ENCODE measurements at regions not wholly inside any gene's neighbourhood (a gene's known extent, or its start where the extent isn't known, plus 50 kb on each side); places are given as distances from the start of the nearest gene placed in this dataset.
A peak's percentile ranks its signal among the peaks of the same experiment; 100 is the strongest.

DNA sequence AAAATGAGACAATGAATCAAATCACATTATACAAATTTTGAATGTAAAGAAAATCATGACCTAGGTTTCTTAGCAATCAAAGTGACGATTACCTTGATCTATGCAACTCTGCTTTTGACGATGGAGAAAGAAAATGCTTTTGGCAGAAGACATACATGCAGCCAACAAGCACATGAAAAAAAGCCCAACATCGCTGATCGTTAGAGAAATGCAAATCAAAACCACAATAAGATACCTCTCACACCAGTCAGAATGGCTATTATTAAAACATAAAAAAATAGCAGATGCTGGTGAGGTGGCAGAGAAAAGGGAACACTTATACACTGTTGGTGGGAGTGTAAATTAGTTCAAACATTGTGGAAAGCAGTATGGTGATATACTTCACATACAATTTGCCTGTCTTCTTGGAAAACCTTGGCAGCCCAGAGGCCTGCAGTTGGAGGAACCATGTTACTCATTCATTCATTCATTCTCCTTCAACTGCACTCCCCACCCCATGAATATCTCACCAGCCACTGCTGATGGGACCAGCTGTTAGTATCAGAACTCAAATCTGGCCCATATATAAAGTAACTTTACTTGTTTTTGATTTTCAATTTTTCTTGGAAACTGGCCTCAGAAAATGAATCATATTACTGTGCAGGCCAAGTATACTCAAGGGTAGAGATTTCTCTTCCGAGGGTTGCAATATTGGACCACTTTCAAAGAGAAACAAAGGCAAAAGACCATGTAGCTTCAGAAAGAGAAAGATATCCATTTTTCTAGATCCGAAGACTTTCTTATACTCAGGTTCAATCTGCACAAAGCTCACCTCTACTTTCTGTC lies 358.6 kb upstream of the ARHGEF26 start:
- Histone ChIP-seq H3K4me3 (no peak overlapping the region), H3K27me3 (no peaks in the 10 kb centered on the region), H3K27ac (no peak overlapping the region), H3K9me3 (no peaks in the 10 kb centered on the region), H3K36me3 (no peaks in the 10 kb centered on the region), H3K4me1 (no peaks in the 10 kb centered on the region)
- DNase-seq (no peak), ATAC-seq (no peak)
- 80% methylated on average over 5 of the region's 6 CpGs for WGBS (ENCODE audit: insufficient coverage, low coverage, low lambda C conversion rate, missing lambda C conversion rate)
- TF ChIP-seq POLR2A (IDR thresholded peaks at IDR 0.05) (no peak), CTCF (IDR thresholded peaks at IDR 0.05) (no peak)
- intact Hi-C loops (cut with DNase I): loop anchor here in 1 of 2 donors (10.0 kb wide), 1 partner anchor 728 kb away; no protein-coding TSS in a partner anchor

DNA sequence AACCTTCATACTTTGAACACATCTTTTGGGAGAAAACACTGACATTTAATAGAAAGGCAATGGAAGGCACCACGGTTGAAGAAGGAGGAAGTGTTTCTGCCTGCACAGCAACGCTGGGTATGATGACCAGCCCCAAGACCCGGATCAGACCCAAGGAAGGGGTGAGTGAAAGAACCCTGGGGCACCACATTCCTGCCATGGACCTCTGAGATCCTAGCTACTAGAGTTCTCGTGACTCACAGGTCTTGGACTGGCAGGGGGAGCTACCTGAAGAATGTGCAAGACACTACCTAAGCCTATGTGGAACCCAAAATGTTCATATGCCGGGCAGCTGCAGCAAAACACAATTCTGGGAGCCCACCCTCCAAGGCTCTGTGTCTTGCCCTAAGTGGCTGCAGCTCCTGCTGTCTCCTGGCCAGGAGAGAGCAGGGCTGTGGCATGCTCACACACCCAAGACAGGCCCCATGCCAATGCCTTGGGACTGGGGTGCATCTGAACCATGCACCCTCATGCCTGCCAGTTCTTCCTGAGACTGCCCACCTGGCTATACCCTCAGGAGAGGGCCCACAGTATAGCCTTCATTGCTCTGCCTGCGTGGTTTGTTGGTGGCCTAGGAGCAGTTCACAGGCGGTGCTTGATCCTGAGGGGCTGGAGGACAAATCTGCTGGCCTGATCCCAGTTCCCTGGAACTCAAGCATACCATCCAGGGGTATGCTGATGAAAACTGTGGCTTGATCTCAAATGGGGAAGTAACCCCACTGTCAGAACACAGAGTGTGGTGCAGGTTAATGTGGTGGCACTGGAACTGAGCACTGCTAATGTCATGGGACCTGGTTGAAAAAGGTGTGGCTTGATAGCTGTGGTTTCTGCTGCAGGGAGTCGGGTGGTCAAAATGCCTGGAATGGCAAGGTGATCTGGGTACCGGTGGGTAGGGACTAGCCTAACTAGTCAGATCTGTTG lies 353.3 kb upstream of the ARHGEF26 start:
- no peaks in the 10 kb centered on the region for H3K27me3 ChIP-seq
- H3K36me3 ChIP-seq: no peaks in the 10 kb centered on the region
- WGBS (ENCODE audit: insufficient coverage, low coverage, low lambda C conversion rate, missing lambda C conversion rate): 75% methylated on average over 5 of the region's 9 CpGs
- H3K27ac ChIP-seq: no peak overlapping the region
- ATAC-seq (peak in 1 of 4 donors; percentile 38), DNase-seq (no peak)
- intact Hi-C loops (cut with DNase I): loop anchor here in 1 of 2 donors (10.0 kb wide), 1 partner anchor 733 kb away; no protein-coding TSS in a partner anchor
- TF ChIP-seq POLR2A (IDR thresholded peaks at IDR 0.05) (no peak), CTCF (IDR thresholded peaks at IDR 0.05) (no peak)
- H3K9me3 ChIP-seq: no peaks in the 10 kb centered on the region
- no peak overlapping the region for H3K4me3 ChIP-seq
- H3K4me1 ChIP-seq: no peaks in the 10 kb centered on the region

GRCh38 chr3:153768561-153769469 lies 352.4 kb upstream of the ARHGEF26 start:
- peak in 1 of 3 donors; percentile 20 for DNase-seq

More at GRCh38 chr3:153768561-153769469, 352.4 kb upstream of the ARHGEF26 start:
- Histone ChIP-seq H3K4me3 (no peak overlapping the region), H3K27ac (no peak overlapping the region), H3K4me1 (no peaks in the 10 kb centered on the region), H3K9me3 (no peaks in the 10 kb centered on the region), H3K36me3 (no peaks in the 10 kb centered on the region), H3K27me3 (no peaks in the 10 kb centered on the region)
- intact Hi-C loops (cut with DNase I): loop anchor here in 1 of 2 donors (10.0 kb wide), 1 partner anchor 734 kb away; no protein-coding TSS in a partner anchor
- peak; percentile 81 to 86 (median 84) for TF ChIP-seq CTCF (IDR thresholded peaks at IDR 0.05)
- TF ChIP-seq POLR2A (IDR thresholded peaks at IDR 0.05): no peak
- WGBS (ENCODE audit: insufficient coverage, low coverage, low lambda C conversion rate, missing lambda C conversion rate): 0% methylated on average over 2 of the region's 5 CpGs
- ATAC-seq: peak; percentile 95 to 98 (median 97)
